ENCODE measurements at regions not wholly inside any gene's neighbourhood (a gene's known extent, or its start where the extent isn't known, plus 50 kb on each side); places are given as distances from the start of the nearest gene placed in this dataset.

DNA sequence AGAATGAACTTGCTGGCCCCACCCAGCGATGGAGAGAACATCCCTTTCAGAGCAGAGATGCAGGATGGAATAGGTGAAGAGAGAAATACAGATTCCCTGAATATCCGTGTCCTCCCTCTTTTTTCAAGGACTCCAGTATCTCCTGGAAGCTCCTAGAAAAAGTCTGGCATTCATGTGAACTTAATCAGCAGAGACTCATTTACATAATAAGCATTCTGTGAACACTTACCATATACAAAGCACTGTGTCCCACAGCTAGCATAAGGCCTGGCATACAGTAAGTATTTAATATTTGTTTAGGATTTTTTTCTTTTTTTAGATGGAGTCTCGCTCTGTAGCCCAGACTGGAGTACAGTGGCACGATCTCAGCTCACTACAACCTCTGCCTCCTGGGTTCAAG is 208.5 kb upstream of the RPL38 start:
- intact Hi-C loops (cut with DNase I) = no loop called here
- no peak for DNase-seq
- no peaks in the 10 kb centered on the region for H3K9me3 ChIP-seq
- no peak overlapping the region for H3K4me3 ChIP-seq
- H3K27ac ChIP-seq = no peak overlapping the region
- no peak for ATAC-seq
- no peak for TF ChIP-seq POLR2A (IDR thresholded peaks at IDR 0.05)
- TF ChIP-seq, protein P1, sequence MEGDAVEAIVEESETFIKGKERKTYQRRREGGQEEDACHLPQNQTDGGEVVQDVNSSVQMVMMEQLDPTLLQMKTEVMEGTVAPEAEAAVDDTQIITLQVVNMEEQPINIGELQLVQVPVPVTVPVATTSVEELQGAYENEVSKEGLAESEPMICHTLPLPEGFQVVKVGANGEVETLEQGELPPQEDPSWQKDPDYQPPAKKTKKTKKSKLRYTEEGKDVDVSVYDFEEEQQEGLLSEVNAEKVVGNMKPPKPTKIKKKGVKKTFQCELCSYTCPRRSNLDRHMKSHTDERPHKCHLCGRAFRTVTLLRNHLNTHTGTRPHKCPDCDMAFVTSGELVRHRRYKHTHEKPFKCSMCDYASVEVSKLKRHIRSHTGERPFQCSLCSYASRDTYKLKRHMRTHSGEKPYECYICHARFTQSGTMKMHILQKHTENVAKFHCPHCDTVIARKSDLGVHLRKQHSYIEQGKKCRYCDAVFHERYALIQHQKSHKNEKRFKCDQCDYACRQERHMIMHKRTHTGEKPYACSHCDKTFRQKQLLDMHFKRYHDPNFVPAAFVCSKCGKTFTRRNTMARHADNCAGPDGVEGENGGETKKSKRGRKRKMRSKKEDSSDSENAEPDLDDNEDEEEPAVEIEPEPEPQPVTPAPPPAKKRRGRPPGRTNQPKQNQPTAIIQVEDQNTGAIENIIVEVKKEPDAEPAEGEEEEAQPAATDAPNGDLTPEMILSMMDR (IDR thresholded peaks at IDR 0.05) = no peak
- 76 to 88% (median 84%) methylated on average over 4 of the region's 4 CpGs for WGBS, 4 donors
- H3K36me3 ChIP-seq = no peaks in the 10 kb centered on the region
- peaks cover 0 to 40% (median 5%) of the 10 kb centered on the region in 9 donors for H3K27me3 ChIP-seq
- H3K4me1 ChIP-seq = no peaks in the 10 kb centered on the region

GRCh38 chr17:73997059-73997458 is 206.4 kb upstream of the RPL38 start:
- no peak for TF ChIP-seq POLR2A (IDR thresholded peaks at IDR 0.05)
- TF ChIP-seq, protein P1 (IDR thresholded peaks at IDR 0.05) = no peak
- no peak overlapping the region for H3K4me3 ChIP-seq
- intact Hi-C loops (cut with DNase I) = no loop called here
- no peak for ATAC-seq
- H3K4me1 ChIP-seq = no peaks in the 10 kb centered on the region
- H3K36me3 ChIP-seq = no peaks in the 10 kb centered on the region
- H3K27me3 ChIP-seq = peaks cover 0 to 28% (median 0%) of the 10 kb centered on the region in 9 donors
- H3K9me3 ChIP-seq = no peaks in the 10 kb centered on the region
- H3K27ac ChIP-seq = no peak overlapping the region
- no peak for DNase-seq
- WGBS, 4 donors = 94 to 96% (median 95%) methylated on average over 3 of the region's 3 CpGs

- H3K27me3 ChIP-seq = peaks cover 0 to 32% (median 0%) of the 10 kb centered on the region in 9 donors
- 18 to 23% (median 22%) methylated on average over 4 of the region's 4 CpGs for WGBS, 4 donors
Observed at GRCh38 chr17:73998249-73998648, 205.2 kb upstream of the RPL38 start.

GRCh38 chr17:73998653-73999645 is 204.5 kb upstream of the RPL38 start:
- peak overlapping the region in 4 of 12 donors; percentile 9 to 36 (median 23) for H3K4me3 ChIP-seq
- intact Hi-C loops (cut with DNase I) = no loop called here
- peak in 2 of 5 donors; percentile 46 to 62 for DNase-seq
- 31 to 41% (median 36%) methylated on average over 19 to 23 of the region's 23 CpGs for WGBS, 4 donors
- H3K9me3 ChIP-seq = no peaks in the 10 kb centered on the region
- H3K27ac ChIP-seq = no peak overlapping the region
- peak in 3 of 4 donors; percentile 42 to 74 (median 45) for ATAC-seq
- no peaks in the 10 kb centered on the region for H3K36me3 ChIP-seq
- TF ChIP-seq, protein P1 (IDR thresholded peaks at IDR 0.05) = peak; percentile 41 to 68 (median 58)
- TF ChIP-seq POLR2A (IDR thresholded peaks at IDR 0.05) = no peak
- no peaks in the 10 kb centered on the region for H3K4me1 ChIP-seq
- H3K27me3 ChIP-seq = peaks cover 0 to 39% (median 2%) of the 10 kb centered on the region in 9 donors

More at GRCh38 chr17:73998249-73998648, 205.2 kb upstream of the RPL38 start:
- no peak overlapping the region for H3K27ac ChIP-seq
- intact Hi-C loops (cut with DNase I) = no loop called here
- H3K9me3 ChIP-seq = no peaks in the 10 kb centered on the region
- H3K4me1 ChIP-seq = no peaks in the 10 kb centered on the region
- DNase-seq = no peak
- no peak overlapping the region for H3K4me3 ChIP-seq
- no peaks in the 10 kb centered on the region for H3K36me3 ChIP-seq
- ATAC-seq = no peak
- TF ChIP-seq, protein P1 (IDR thresholded peaks at IDR 0.05) = no peak
- TF ChIP-seq POLR2A (IDR thresholded peaks at IDR 0.05) = no peak
